GM21786 (cell line): ENCODE measurements at regions not wholly inside any gene's neighbourhood (a gene's known extent, or its start where the extent isn't known, plus 50 kb on each side); places are given as distances from the start of the nearest gene placed in this dataset.

Experiments used
- ATAC-seq: cut with Tn5 transposase; IDR thresholded peaks from one replicate; pipeline ENCODE4 v1.9.1; 2021; ENCODE audit not compliant: unreplicated experiment

DNA sequence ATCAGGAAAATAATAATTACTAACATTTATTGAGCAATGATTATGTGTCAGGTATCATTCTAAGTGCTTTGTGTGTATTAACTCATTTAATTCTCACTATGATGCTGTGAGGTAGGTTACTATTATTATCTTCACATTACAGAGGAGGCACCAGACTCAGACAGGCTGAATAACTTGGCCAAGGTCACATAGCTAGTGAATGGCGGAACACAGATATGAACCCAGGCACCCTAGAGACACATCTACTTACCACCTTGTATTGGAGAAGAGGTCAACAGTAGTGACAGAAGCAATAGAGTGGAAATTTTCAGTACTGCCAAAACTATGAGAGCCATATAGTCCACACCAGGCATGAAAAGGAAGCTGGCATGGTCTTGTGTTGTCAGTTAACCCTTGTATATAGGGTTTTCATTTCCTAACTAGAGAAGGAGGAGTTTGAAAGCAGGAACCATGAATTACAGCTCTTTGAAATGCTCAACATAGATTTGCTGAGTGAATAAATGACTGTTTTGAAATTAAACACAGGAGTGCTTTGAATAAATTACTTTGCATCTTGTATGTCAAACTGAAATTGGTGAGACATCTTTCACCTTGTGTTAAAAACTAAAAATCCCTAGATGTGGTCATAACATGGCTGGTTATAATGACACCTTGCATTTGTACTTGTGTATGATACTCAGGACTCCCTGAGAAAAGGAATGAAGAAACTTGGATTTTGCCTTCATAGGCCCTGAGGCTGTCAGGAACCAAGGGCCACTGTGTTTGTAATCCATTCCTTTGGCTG, 71.8 kb downstream of the RTL9 start:
- ATAC-seq, result peak; percentile 57

DNA sequence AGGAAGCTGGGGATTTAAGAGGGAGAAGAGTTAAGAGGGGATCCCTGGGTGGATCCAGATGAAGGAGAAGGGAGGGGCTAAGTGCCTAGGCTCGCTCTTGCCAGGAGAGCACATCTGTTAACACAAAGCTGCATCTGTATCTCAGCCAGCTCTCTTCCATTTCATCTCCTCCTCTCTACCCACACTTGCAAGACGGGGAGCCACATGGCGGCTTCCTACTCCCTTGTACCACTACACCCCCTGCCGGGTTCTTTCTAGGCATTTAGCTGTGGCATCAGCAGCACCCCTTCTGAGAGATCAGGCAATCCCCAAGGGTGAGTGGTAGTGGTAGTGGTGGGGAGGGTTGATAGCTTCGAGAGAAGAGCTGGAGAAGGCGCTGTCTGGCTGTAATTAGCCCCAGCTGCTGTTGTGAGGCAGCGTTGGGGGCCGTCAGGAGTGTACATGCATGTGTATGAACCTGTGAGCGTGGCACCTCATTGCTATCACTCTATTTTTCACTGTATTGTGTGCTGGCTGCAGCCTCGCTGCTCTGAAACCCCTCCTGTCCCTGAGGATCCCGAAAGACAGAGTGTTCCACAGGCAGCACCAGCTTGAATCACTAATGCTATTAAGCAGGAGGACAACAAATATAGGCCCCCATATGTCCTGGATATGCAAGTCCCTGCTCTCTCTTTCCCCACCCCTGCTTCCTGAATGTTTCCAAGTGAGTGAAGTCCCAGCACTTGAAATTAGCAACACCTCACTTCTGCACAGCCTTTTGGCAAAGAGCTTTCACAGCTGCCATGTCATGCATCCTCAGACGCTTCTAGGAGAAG, 73.7 kb downstream of the RTL9 start:
- no peak for ATAC-seq

DNA sequence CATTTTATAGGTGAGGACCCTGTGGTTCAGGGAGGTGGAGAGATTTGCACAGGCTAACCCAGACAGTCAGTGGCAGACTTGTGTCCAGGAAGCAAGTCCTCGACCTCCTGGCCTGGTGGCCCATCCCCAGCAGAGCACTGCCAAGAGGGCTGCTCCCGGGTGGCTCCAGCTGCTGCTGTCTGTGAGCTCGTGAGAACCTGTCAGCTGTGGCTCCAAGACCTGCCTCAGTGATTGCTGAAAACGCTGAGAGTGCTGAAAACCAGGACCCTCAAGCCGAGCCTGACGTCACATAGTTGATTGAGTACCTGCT, 74.2 kb downstream of the RTL9 start:
- no peak for ATAC-seq

DNA sequence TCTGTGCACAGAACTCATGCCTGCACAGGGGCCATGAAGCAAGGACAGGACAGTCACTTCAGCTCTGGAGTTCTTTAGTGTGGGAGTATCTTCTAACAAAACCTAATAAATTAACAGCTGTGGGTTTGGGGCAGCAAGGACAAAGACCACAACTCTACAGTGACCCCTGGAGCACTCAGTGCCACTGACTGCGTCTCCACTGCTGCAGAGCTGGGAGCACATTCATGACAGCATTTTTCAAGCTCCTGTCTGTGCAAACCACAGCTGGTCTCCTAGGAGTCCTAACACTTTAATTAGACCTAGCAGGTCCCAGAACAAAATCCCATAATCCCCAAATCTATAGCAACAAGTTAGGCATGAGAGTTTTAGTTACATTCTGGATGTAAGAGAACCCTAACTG, 76.5 kb downstream of the RTL9 start:
- no peak for ATAC-seq

DNA sequence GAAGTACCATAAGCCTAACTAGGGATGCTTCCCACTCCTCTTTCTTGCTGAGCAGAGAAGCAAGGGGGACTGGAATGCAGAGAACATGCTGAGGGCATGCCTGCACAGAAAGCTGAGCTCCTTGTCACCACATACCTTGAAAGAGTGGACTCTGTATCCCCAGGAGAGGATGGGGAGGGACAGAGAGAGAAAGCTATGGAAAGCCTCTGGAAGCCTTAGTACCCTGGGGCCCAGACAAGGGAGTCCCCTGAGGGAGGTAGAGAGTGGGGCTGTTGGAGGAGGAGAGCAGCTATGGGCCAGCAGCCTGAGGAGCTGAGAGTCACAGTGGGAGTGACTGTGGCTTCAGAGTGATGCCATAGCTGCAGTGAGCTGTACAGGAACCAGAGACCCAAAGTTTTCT, 77.9 kb downstream of the RTL9 start:
- ATAC-seq, result no peak

DNA sequence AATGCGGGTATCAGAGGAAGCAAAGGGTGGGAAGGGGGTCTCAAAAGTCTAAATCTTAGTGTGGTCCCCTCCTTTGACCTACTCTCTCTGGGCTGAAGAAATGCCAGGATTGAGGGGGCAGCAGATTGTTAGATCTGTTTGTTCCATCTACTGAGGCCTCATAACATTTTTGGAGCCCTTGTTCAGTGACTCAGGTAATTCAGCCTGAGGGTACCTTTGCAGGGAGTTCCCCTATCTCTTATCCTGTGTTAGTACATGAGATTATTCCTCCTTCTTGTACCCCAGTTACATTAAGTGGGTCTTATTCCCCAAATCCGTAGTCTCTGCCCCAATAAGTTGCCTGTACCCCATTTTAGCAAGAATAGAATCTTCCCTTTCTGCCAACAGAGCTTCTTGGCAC, 79.0 kb downstream of the RTL9 start:
- no peak for ATAC-seq

DNA sequence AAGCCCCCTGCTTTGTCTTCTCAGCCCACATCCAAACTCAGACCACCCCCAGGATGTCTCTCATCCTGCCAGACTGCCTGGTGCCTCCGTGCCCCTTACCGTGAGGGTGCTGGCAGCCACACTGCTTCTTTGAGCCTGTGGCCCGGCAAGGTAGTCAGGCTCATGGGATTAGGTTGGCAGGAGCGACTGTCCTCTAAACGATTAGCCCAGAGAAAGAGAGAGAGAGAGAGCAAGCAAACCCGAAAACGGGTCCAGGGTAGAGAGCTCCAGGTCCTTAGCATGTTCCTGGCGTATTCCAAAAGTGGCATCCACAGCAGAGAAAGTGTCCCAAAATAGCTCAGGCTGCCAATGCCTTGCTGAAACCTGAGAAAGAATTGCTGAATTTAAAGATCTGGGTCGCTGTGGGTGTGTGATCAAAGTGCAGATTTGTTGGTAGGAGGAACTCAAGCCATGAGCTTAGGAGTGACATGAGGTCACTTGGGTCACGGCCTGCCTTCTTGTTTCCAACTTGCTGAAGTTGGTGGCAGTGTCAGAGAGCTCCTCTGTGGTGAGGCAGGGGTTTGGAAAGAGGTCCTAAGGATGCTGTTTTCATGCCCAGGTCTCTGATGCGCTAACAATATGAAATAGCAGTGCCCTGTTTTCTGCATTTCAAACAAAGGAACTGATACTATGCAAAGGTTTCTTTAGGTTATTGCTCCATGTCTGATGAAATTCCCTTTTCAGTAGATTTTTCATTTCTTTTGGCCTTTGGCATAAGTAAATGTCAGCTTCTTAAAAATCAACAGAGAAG, 81.6 kb downstream of the RTL9 start:
- no peak for ATAC-seq

DNA sequence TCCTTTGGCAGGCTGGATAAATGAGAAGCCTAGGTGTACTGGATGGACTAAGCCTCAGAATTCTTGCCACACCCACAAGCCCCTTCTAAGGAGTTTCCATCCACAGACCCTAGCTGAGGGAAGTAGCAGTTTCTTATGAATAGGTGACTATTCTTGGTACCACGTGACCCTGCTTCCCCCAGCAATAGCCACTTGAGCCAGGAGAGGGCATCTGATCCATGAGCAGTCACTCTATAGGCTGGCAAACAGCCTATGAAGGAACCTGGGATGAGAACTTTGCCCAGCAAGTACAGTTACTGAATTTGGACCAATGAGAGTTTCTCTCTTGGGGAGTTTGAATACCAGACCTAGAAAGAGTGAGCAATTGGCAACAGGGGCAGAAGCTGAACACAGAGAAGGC, 84.0 kb downstream of the RTL9 start:
- peak; percentile 88 for ATAC-seq

DNA sequence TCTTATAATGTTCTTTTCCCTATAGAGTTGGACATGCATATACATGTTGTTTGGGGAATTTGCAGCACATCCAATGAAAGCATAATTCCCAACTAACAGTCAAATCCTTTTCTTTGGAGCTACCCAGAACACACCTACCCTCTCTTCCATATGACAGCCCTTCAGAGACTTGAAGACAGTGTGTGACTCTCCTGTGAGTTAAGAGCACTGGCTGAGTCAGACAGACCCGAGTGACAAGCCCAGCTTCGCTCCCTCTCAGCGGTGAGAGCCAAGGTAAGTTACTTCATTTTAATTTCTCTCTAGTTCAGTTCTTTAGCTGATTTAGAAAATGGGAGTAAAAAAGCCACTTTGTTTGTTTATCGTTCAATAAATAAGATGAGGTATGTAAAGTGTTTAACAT, 86.3 kb downstream of the RTL9 start:
- no peak for ATAC-seq

DNA sequence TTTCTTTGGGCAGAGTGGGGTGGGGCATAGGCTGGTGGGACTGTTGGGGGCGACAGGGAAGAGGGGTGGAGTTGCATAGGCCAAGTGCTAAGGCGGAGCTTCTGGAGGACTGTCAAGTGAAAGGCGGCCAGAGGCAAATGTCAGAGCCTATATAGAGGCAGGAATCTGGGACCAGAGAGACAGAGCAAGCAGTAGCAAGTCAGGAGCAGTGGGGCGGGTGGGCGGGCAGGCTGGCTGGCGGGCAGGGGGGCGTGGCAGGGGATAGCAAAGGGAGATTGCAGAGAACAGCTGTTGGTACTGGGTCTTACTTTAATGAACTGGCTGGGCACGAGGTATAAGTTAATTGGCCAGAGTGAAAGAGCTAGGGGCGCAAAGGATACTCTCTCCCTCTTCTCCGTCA, 89.8 kb downstream of the RTL9 start:
- no peak for ATAC-seq

DNA sequence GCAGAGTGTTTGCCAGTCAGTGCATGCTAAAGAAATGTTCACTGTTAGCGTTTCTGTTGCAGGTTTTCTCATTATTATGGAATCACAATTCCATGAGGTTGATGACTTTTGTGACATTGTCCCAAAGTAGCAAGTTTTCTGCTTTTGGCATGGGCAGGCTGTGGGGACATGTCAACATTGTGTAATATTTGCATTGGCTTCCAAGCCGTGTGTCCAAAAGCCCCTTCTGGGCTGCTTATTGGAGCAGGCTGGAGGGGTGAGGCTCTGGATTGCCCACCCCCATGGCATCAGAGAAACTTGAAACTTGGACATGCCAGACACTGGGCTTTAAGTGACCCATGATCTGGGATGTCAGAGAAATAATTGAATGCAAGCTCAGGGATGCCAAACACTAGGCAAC, 90.7 kb downstream of the RTL9 start:
- no peak for ATAC-seq

DNA sequence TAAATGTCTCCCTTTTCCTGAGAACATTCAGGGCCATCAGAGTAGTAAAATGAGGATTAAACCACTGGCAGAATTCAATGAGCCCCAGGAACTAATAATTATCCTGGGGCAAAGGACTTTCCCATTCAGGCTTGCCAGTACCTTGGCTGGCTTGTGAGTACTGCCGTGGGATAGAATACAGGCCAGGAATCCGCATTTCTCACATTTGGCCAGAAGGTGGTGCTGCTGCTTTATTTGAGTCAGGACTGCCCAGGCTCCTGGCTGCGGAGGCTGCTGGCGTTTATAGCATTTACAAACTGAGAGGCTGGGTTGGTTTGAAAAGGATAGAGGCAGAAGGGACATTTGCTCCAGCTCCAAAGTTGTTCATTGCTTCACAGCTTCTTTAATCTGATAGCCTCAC, 91.4 kb downstream of the RTL9 start:
- ATAC-seq, result peak; percentile 95

DNA sequence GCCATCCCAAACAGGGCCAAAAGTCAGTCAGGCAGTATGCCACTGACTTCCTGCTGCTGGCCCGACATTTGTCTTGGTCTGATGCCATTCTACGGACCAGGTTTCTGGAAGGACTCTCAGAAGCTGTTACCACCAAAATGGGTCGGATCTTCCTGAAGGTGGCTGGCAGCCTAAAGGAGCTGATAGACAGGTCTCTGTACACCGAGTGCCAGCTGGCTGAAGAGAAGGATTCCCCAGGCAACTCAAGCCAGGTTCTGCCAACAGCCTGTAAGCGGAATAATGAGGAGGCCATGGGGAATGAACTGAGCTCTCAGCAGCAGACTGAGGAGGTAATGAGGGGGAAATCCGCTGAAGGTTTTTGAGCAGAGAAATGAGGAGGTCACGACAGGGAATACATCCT, 95.7 kb downstream of the RTL9 start:
- no peak for ATAC-seq

DNA sequence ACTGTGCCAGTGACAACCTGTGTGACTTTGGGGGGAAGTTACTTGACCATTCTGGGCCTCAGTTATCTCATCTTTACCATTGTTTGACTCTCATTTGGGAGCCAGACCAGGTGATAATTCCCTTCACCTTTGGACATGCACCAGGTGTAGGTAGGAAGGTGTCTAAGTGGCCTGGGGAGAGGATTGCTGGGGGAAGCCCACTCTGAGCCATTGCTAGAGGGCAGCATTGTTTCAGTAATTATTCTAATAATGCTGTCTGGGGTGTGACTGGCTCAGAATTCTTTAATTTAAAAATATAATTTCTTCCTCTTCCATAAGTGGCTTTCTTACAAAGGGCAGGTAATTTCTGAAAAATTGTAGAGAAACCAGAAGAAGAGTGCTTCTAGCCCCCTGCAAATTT, 104.3 kb downstream of the RTL9 start:
- no peak for ATAC-seq

DNA sequence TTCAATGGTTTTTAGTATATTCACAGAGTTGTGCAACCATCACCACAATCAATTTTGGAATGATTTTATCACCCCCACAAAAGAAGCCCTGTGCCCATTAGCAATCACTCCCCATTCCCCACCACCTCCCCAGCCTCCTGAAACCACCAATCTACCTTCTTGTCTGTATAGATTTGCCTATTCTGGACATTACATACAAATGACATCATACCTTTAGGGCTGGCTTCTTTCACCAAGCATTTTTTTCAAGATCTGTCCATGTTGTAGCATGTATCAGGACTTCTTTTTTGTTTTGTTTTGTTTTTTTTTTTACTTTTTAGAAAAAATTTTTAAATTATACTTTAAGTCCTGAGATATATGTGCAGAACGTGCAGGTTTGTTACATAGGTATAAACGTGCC, 108.1 kb downstream of the RTL9 start:
- no peak for ATAC-seq

DNA sequence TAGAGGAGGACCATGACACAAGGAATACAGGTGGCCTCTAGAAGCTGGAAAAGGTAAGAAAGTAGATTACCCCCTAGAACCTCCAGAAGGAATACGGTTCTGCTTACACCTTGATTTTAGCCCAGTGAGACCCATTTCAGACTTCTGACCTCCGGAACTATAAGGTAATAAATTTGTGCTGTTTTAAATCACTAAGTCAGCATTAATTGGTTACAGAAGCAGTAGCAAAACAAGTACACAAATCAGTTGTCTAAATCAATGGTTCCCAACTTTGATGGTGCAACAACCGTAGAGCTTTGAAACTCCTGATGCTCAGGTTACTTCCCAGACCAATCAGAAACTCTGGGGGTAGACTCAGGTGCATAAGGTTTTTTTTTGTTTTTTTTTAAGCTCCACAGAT, 113.6 kb downstream of the RTL9 start:
- no peak for ATAC-seq

DNA sequence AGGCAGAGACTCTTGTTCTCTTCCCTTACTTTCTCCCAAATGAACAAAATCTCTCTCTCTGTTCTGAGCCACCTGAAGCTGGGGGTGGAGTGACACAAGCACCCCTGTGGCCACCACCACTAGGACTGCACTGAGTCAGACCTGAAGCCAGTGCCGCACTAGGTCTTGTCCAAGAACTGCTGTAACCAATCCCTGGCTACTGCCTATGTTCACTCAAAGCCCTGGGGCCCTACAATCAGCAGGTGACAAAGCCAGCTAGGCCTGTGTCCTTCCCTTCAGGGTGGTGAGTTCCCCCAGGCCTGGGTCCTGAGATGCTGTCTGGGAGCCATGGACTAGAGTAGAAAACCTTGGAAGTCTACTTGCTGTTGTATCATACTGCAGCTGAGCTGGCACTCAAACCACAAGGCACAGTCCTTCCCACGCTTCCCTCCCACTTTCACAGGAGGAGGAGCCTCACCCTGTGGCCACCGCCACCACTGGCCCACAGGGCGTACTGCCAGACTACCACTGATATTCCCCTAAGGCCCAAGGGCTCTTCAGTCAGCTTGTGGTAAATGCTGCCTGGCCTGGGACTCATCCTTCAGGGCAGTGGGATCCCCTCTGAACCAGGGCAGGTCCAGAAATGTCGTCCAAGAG, 119.1 kb downstream of the RTL9 start:
- ATAC-seq, result no peak

DNA sequence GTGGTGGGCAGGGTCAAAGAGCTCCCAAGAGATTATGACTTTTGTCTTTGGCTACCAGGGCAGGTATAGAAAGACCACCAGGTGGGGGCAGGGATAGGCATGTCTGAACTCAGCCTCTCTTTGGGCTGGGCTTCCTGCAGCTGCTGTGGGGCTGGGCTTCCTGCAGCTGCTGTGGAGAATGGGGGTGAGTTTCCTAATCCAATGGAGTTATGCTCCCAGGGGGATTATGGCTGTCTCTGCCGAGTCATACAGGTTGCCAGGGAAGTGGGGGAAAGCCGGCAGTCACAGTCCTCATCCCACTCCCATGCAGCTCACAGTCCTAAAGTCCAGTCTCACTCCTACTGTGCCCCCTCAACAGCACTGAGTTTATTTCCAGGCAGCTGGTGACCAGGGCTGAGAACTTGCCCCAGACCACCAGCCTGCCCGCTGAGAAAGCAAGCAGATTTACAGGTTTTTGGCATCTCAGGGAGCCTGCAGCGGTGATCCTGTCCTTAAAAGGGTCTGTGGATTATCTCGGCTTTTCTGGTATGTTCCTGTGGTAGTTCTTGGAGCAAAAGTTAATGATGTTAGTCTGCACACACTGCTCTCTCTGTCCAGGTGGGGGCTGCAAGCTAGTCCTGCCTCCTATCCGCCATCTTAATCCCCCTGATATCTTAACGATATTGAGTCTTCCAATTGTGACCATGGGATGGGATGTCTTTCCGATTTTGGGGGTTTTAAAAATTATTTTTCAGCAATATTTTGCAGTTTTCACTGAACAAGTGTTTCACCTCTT, 133.4 kb downstream of the RTL9 start:
- no peak for ATAC-seq

DNA sequence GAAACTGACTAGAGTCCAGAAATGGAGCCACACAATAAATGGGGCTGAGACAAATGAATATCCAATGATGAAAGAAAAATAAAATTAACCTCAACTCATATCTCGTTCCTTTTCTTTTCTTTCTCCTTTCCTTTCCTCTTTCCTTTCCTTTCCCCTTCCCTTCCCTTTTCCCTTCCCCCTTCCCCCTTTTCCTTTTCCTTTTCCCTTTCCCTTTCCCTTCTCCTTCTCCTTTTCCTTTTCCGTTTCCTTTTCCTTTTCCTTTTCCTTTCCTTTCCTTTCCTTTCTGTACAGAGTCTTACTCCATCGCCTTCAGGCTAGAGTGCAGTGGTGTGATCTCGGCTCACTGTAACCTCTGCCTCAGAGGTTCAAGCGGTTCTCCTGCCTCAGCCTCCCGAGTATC, 146.3 kb downstream of the RTL9 start:
- ATAC-seq, result no peak

DNA sequence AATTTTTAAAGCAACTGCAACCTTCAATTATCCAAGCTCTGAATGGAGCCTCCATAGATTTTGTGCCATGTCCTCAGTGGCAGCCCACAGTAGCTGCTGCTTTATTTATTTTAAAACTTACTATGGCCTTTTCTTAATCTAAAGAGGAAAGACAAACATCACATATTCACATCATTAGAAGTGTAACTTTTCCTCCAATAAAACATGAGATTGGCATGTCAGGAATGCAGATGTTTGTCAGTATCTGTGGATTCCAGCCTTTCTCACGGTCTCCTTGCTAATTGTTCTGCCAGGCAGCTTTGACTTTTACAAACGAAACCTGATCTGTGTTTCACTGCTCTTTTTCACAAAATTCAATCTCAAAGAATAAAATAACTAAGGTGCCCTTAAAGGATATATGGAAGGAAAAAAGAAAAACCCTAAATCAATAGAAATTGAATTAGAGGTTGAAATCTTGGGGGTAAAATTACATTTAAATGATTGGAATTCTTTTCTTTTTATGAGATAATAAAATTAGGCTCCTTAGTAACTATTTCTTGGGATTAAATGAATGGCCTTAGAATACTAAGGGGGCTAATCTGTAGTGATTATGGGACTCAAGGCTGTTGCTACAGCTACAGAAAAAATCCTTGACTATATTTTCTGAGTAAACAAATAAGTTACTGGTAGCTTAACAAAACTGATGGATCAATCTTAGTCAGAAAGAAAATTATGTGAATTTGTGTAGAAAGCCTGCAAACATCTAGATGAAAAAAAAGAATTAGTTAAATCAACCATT, 151.3 kb downstream of the RTL9 start:
- no peak for ATAC-seq
